ENCODE measurements at regions not wholly inside any gene's neighbourhood (a gene's known extent, or its start where the extent isn't known, plus 50 kb on each side); places are given as distances from the start of the nearest gene placed in this dataset.

- no peaks in the 10 kb centered on the region for H3K36me3 Mint-ChIP-seq (ENCODE audit: low read depth)
- H3K27me3 Mint-ChIP-seq (ENCODE audit: low read depth, poor library complexity), result peaks cover 7% of the 10 kb centered on the region
- TF ChIP-seq, protein P1, sequence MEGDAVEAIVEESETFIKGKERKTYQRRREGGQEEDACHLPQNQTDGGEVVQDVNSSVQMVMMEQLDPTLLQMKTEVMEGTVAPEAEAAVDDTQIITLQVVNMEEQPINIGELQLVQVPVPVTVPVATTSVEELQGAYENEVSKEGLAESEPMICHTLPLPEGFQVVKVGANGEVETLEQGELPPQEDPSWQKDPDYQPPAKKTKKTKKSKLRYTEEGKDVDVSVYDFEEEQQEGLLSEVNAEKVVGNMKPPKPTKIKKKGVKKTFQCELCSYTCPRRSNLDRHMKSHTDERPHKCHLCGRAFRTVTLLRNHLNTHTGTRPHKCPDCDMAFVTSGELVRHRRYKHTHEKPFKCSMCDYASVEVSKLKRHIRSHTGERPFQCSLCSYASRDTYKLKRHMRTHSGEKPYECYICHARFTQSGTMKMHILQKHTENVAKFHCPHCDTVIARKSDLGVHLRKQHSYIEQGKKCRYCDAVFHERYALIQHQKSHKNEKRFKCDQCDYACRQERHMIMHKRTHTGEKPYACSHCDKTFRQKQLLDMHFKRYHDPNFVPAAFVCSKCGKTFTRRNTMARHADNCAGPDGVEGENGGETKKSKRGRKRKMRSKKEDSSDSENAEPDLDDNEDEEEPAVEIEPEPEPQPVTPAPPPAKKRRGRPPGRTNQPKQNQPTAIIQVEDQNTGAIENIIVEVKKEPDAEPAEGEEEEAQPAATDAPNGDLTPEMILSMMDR (IDR thresholded peaks at IDR 0.05), result no peak
- DNase-seq, result no peak
- H3K4me3 Mint-ChIP-seq, result no peak overlapping the region
- H3K27ac Mint-ChIP-seq, result no peak overlapping the region
- H3K4me1 Mint-ChIP-seq, result peaks cover 32% of the 10 kb centered on the region
- H3K9me3 Mint-ChIP-seq, result no peaks in the 10 kb centered on the region
Observed at GRCh38 chr7:87671-88070, 104.7 kb upstream of the FAM20C start.

- Mint-ChIP-seq H3K27me3 (ENCODE audit: low read depth, poor library complexity) (peaks cover 7% of the 10 kb centered on the region), H3K9me3 (no peaks in the 10 kb centered on the region), H3K36me3 (ENCODE audit: low read depth) (no peaks in the 10 kb centered on the region), H3K27ac (no peak overlapping the region), H3K4me3 (no peak overlapping the region), H3K4me1 (peaks cover 26% of the 10 kb centered on the region)
- no peak for DNase-seq
- TF ChIP-seq, protein P1 (IDR thresholded peaks at IDR 0.05), result peak; percentile 22
Observed at GRCh38 chr7:88095-88926, 104.1 kb upstream of the FAM20C start.

GRCh38 chr7:88927-89231 lies 103.5 kb upstream of the FAM20C start:
- no peak for DNase-seq
- no peak overlapping the region for H3K27ac Mint-ChIP-seq
- H3K36me3 Mint-ChIP-seq (ENCODE audit: low read depth), result no peaks in the 10 kb centered on the region
- H3K27me3 Mint-ChIP-seq (ENCODE audit: low read depth, poor library complexity), result peaks cover 7% of the 10 kb centered on the region
- H3K4me3 Mint-ChIP-seq, result no peak overlapping the region
- peaks cover 26% of the 10 kb centered on the region for H3K4me1 Mint-ChIP-seq
- TF ChIP-seq, protein P1 (IDR thresholded peaks at IDR 0.05), result no peak
- H3K9me3 Mint-ChIP-seq, result no peaks in the 10 kb centered on the region

DNA sequence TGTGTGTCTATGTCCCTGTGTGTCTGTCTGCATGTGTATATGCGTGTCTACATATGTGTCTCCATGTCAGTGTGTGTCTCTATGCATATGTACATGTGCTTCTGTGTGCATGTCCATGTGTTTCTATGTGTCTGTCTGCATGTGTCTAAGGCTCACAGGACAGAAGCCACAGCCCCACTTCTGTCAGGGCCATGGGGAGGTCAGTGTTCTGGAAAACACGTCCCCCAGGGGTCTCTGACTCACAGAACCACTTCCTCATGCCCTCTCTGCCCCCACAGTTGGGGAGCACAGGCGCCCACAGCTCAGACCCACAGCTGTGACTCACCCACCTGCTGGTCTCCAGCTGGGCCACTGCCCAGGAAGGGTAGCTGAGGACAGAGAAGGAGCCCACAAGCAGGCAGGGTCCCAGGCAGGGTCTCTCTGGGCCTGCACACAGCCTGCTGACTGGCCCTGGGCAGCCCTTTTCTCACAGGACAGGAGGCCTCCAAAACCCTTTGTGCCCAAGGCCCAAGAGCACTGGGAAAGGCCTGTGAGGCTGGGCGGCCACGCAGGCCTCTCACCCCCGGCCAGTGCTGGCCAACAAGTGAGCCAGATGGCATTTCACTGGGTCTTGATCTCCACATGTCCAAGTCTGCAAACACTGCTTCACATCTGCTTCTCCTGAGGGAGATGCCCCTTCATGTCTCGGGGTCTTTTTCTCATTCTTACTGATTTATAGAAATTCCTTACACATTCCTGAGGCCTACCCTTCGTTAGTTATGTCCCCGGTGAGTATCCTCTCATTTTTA lies 102.9 kb upstream of the FAM20C start:
- TF ChIP-seq, protein P1 (IDR thresholded peaks at IDR 0.05), result no peak
- Mint-ChIP-seq H3K27ac (peak overlapping the region; percentile 63), H3K36me3 (ENCODE audit: low read depth) (no peaks in the 10 kb centered on the region), H3K27me3 (ENCODE audit: low read depth, poor library complexity) (peaks cover 7% of the 10 kb centered on the region), H3K4me1 (peaks cover 26% of the 10 kb centered on the region), H3K4me3 (no peak overlapping the region), H3K9me3 (no peaks in the 10 kb centered on the region)
- no peak for DNase-seq

GRCh38 chr7:90111-91063 lies 102.0 kb upstream of the FAM20C start:
- H3K27me3 Mint-ChIP-seq (ENCODE audit: low read depth, poor library complexity), result peaks cover 12% of the 10 kb centered on the region
- no peak for DNase-seq
- H3K9me3 Mint-ChIP-seq, result no peaks in the 10 kb centered on the region
- H3K27ac Mint-ChIP-seq, result peak overlapping the region; percentile 63
- TF ChIP-seq, protein P1 (IDR thresholded peaks at IDR 0.05), result no peak
- no peaks in the 10 kb centered on the region for H3K36me3 Mint-ChIP-seq (ENCODE audit: low read depth)
- no peak overlapping the region for H3K4me3 Mint-ChIP-seq
- H3K4me1 Mint-ChIP-seq, result peaks cover 26% of the 10 kb centered on the region

All from nephron progenitor cell (in vitro differentiated cells).